GM23338 (cell line): ENCODE measurements at regions not wholly inside any gene's neighbourhood (a gene's known extent, or its start where the extent isn't known, plus 50 kb on each side); places are given as distances from the start of the nearest gene placed in this dataset.

Experiments used
- ATAC-seq: fragments of 200-7000 bp; cut with Tn5 transposase; 3 replicates; pipeline ENCODE4 v1.9.1; 2020
- DNase-seq: peaks from one replicate; pipeline ENCODE4 v3.0.0-alpha.2; 2015; ENCODE audit warnings: low spot score
- H2AFZ ChIP-seq: fragments of 200-600 bp; sonication (generic); 2 replicates; pipeline ENCODE4 v1.8.0; 2016; ENCODE audit warnings: antibody characterized with exemption, mild to moderate bottlenecking, moderate library complexity
- H3F3A ChIP-seq: fragments of 200-600 bp; sonication (generic); replicated peaks from 2 replicates; pipeline ENCODE4 v1.8.0; 2017; ENCODE audit warnings: antibody characterized with exemption, mixed run types, low read depth
- H3K27ac ChIP-seq: fragments of 200-600 bp; sonication (generic); 2 replicates; pipeline ENCODE4 v1.6.1; 2016; ENCODE audit warnings: low read depth
- H3K27me3 ChIP-seq: fragments of 200-600 bp; sonication (generic); 2 replicates; pipeline ENCODE4 v1.8.0; 2016; ENCODE audit warnings: mild to moderate bottlenecking, mixed run types, moderate library complexity; ENCODE audit not compliant: insufficient read depth
- H3K36me3 ChIP-seq: fragments of 200-600 bp; sonication (generic); 2 replicates; pipeline ENCODE4 v1.8.0; 2016; ENCODE audit warnings: mild to moderate bottlenecking; ENCODE audit not compliant: insufficient read depth
- H3K4me1 ChIP-seq: fragments of 200-600 bp; sonication (generic); 2 replicates; pipeline ENCODE4 v1.8.0; 2016; ENCODE audit warnings: mild to moderate bottlenecking, moderate library complexity; ENCODE audit not compliant: insufficient read depth
- H3K4me2 ChIP-seq: fragments of 200-600 bp; sonication (generic); 2 replicates; pipeline ENCODE4 v1.7.1; 2017; ENCODE audit warnings: mixed run types
- H3K4me3 ChIP-seq: fragments of 200-600 bp; sonication (generic); 2 replicates; pipeline ENCODE4 v1.6.1; 2016; ENCODE audit warnings: mixed run types
- H3K79me2 ChIP-seq: fragments of 200-600 bp; sonication (generic); replicated peaks from 2 replicates; pipeline ENCODE4 v1.8.0; 2017; ENCODE audit warnings: mild to moderate bottlenecking; ENCODE audit not compliant: insufficient read depth
- H3K9me2 ChIP-seq: fragments of 200-600 bp; sonication (generic); 2 replicates; pipeline ENCODE4 v1.8.0; 2017; ENCODE audit not compliant: insufficient read depth
- H4K20me1 ChIP-seq: fragments of 200-600 bp; sonication (generic); replicated peaks from 2 replicates; pipeline ENCODE4 v1.8.0; 2017; ENCODE audit warnings: mild to moderate bottlenecking; ENCODE audit not compliant: insufficient read depth
- H3K27ac Mint-ChIP-seq: 2 replicates; pipeline ENCODE4 v1.8.0; 2020; ENCODE audit warnings: inconsistent platforms, mild to moderate bottlenecking, moderate library complexity, mixed read lengths
- H3K27me3 Mint-ChIP-seq: 3 replicates; pipeline ENCODE4 v1.8.0; 2022; ENCODE audit warnings: low read depth, mild to moderate bottlenecking, moderate library complexity, mixed read lengths, inconsistent platforms; ENCODE audit not compliant: insufficient read depth, poor library complexity
- H3K36me3 Mint-ChIP-seq: 3 replicates; pipeline ENCODE4 v1.8.0; 2021; ENCODE audit warnings: low read depth, mild to moderate bottlenecking, inconsistent platforms, moderate library complexity, mixed read lengths
- H3K4me1 Mint-ChIP-seq: 3 replicates; pipeline ENCODE4 v1.8.0; 2020; ENCODE audit warnings: mild to moderate bottlenecking, inconsistent platforms, mixed read lengths
- H3K4me3 Mint-ChIP-seq: 3 replicates; pipeline ENCODE4 v1.8.0; 2021; ENCODE audit warnings: moderate library complexity, mild to moderate bottlenecking, inconsistent platforms, mixed read lengths
- H3K9me3 Mint-ChIP-seq: 3 replicates; pipeline ENCODE4 v1.8.0; 2020; ENCODE audit warnings: moderate library complexity, mild to moderate bottlenecking, inconsistent platforms, mixed read lengths
- CREB1 ChIP-seq: fragments of 250-450 bp; sonication (Bioruptor Pico); IDR thresholded peaks from 2 replicates; pipeline ENCODE4 v1.5.0; 2020; ENCODE audit warnings: low read depth, mild to moderate bottlenecking, moderate library complexity
- CTCF ChIP-seq, 2 experiments: fragments of 200-600 bp in 1 of 2; sonication (generic) in 1 of 2; conservative IDR thresholded peaks; 2 replicates each; pipeline versions ENCODE4 v1.5.1 to v1.6.1; 2016 to 2017; ENCODE audit warnings: antibody characterized with exemption in 2 of 2, low read depth in 2 of 2, mild to moderate bottlenecking in 2 of 2, moderate library complexity in 1 of 2
- EZH2 ChIP-seq: fragments of 200-600 bp; sonication (generic); IDR thresholded peaks from one replicate; pipeline ENCODE4 v1.8.0; 2017; ENCODE audit warnings: antibody characterized with exemption, mild to moderate bottlenecking, low read depth; ENCODE audit not compliant: unreplicated experiment
- EZH2phosphoT487 ChIP-seq: fragments of 200-600 bp; sonication (generic); IDR thresholded peaks from one replicate; pipeline ENCODE4 v1.8.1; 2018; ENCODE audit warnings: antibody characterized with exemption; ENCODE audit not compliant: unreplicated experiment
- JUNB ChIP-seq: IDR thresholded peaks from one replicate; pipeline ENCODE4 v1.6.1; 2016; ENCODE audit warnings: antibody characterized with exemption; ENCODE audit not compliant: unreplicated experiment
- NANOG ChIP-seq: IDR thresholded peaks from 2 replicates; pipeline ENCODE4 v1.6.1; 2016; ENCODE audit warnings: antibody characterized with exemption, borderline replicate concordance
- POLR2AphosphoS5 ChIP-seq: IDR thresholded peaks from 2 replicates; pipeline ENCODE4 v1.6.1; 2016; ENCODE audit warnings: antibody characterized with exemption, low read depth
- STAT1 ChIP-seq: IDR thresholded peaks from one replicate; pipeline ENCODE4 v1.6.1; 2016; ENCODE audit warnings: antibody characterized with exemption; ENCODE audit not compliant: unreplicated experiment
- ZNF114 ChIP-seq: fragments of 250-450 bp; sonication (Bioruptor Pico); IDR thresholded peaks from 2 replicates; pipeline ENCODE4 v1.5.0; 2020; ENCODE audit warnings: mild to moderate bottlenecking, moderate library complexity
- ZNF331 ChIP-seq: fragments of 250-450 bp; sonication (Bioruptor Pico); IDR thresholded peaks from 2 replicates; pipeline ENCODE4 v1.5.0; 2020; ENCODE audit warnings: low read depth, mild to moderate bottlenecking, moderate library complexity
- ZNF462 ChIP-seq: fragments of 250-450 bp; sonication (Bioruptor Pico); IDR thresholded peaks from 2 replicates; pipeline ENCODE4 v1.5.0; 2020; ENCODE audit warnings: mild to moderate bottlenecking, moderate library complexity
- TF ChIP-seq, protein P1 (sequence below): IDR thresholded peaks from 2 replicates; pipeline ENCODE4 v1.6.1; 2016; ENCODE audit warnings: antibody characterized with exemption
- TF ChIP-seq, protein P2 (sequence below): IDR thresholded peaks from one replicate; pipeline ENCODE4 v1.6.1; 2018; ENCODE audit warnings: antibody characterized with exemption; ENCODE audit not compliant: unreplicated experiment

DNA sequence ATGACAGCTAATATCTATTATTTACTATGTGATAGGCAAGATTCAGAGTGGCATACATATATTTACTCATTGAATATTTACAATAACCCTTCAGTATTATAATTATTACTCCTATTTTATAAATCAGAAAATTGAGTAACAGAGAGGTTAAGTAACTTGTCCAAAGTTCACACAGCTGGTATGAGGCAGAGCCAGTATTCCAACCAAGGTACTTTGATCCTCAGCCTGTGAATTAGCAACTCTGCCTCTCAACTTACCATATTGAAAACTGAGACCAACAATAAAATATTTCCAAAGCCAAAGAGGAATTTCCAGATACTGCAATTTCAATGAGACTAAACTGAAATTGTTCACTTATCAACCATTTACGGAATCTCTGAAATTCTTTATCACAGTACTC is 67.9 kb upstream of the TSLP start:
- no peak overlapping the region for H2AFZ ChIP-seq
- H3F3A ChIP-seq, result no peaks in the 10 kb centered on the region
- DNase-seq, result no peak
- no peaks in the 10 kb centered on the region for H3K36me3 ChIP-seq
- no peaks in the 10 kb centered on the region for H3K27me3 ChIP-seq
- no peaks in the 10 kb centered on the region for H3K4me1 ChIP-seq
- Mint-ChIP-seq H3K36me3 (peaks cover 7% of the 10 kb centered on the region; the same call in 2 of the 3 replicates), H3K4me1 (no peaks in the 10 kb centered on the region), H3K27ac (no peak overlapping the region), H3K4me3 (no peak overlapping the region), H3K27me3 (no peaks in the 10 kb centered on the region), H3K9me3 (peaks cover 15% of the 10 kb centered on the region)
- no peak for ATAC-seq
- H3K9me2 ChIP-seq, result 0 out of 2 replicates have a peak, but pooled peaks cover 2% of the 10 kb centered on the region
- H3K4me3 ChIP-seq, result no peak overlapping the region
- no peak overlapping the region for H3K27ac ChIP-seq
- H3K4me2 ChIP-seq, result no peak overlapping the region
- H4K20me1 ChIP-seq, result no peaks in the 10 kb centered on the region
- TF ChIP-seq ZNF462 (CRISPR knock-in tag), result no peak
- no peak for TF ChIP-seq EZH2
- no peak for TF ChIP-seq CREB1 (CRISPR knock-in tag)
- no peak for TF ChIP-seq CTCF (conservative IDR thresholded peaks at IDR 0.05; ENCODE audit: low read depth in 2 of 2)
- TF ChIP-seq EZH2phosphoT487, result no peak
- TF ChIP-seq JUNB, result no peak
- TF ChIP-seq, protein P1, sequence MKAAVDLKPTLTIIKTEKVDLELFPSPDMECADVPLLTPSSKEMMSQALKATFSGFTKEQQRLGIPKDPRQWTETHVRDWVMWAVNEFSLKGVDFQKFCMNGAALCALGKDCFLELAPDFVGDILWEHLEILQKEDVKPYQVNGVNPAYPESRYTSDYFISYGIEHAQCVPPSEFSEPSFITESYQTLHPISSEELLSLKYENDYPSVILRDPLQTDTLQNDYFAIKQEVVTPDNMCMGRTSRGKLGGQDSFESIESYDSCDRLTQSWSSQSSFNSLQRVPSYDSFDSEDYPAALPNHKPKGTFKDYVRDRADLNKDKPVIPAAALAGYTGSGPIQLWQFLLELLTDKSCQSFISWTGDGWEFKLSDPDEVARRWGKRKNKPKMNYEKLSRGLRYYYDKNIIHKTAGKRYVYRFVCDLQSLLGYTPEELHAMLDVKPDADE, result no peak
- TF ChIP-seq ZNF114 (CRISPR knock-in tag), result no peak
- no peak for TF ChIP-seq POLR2AphosphoS5
- TF ChIP-seq NANOG, result no peak
- no peak for TF ChIP-seq STAT1
- TF ChIP-seq, protein P2, sequence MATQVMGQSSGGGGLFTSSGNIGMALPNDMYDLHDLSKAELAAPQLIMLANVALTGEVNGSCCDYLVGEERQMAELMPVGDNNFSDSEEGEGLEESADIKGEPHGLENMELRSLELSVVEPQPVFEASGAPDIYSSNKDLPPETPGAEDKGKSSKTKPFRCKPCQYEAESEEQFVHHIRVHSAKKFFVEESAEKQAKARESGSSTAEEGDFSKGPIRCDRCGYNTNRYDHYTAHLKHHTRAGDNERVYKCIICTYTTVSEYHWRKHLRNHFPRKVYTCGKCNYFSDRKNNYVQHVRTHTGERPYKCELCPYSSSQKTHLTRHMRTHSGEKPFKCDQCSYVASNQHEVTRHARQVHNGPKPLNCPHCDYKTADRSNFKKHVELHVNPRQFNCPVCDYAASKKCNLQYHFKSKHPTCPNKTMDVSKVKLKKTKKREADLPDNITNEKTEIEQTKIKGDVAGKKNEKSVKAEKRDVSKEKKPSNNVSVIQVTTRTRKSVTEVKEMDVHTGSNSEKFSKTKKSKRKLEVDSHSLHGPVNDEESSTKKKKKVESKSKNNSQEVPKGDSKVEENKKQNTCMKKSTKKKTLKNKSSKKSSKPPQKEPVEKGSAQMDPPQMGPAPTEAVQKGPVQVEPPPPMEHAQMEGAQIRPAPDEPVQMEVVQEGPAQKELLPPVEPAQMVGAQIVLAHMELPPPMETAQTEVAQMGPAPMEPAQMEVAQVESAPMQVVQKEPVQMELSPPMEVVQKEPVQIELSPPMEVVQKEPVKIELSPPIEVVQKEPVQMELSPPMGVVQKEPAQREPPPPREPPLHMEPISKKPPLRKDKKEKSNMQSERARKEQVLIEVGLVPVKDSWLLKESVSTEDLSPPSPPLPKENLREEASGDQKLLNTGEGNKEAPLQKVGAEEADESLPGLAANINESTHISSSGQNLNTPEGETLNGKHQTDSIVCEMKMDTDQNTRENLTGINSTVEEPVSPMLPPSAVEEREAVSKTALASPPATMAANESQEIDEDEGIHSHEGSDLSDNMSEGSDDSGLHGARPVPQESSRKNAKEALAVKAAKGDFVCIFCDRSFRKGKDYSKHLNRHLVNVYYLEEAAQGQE, result no peak
- TF ChIP-seq ZNF331 (CRISPR knock-in tag), result no peak
- no peaks in the 10 kb centered on the region for H3K79me2 ChIP-seq
